HG02870 (cell line): ENCODE measurements at regions not wholly inside any gene's neighbourhood (a gene's known extent, or its start where the extent isn't known, plus 50 kb on each side); places are given as distances from the start of the nearest gene placed in this dataset.

ENCODE experiments used
- ATAC-seq: cut with Tn5 transposase; IDR thresholded peaks from one replicate; pipeline ENCODE4 v1.9.1; 2021; ENCODE audit warnings: mild to moderate bottlenecking, moderate library complexity; ENCODE audit not compliant: unreplicated experiment

DNA sequence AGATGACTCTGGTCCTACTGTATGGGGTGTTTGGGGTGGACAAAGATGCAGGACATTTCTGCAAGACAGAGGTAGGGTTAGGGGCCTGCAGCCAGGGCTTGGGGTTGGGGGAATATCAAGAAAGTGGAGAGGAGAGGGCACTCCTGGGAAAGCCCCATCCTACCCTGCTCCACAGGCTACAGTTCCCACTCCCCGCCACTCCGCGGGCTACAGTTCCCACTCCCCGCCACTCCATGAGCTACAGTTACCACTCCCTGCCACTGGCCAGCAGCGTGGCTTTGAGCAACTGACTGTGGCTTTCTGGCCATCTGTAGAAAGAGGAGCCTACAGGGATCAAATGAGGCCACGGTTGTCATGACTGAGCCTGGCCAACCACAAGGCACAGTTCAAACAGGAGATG is 93.8 kb upstream of the GRIK3 start:
- no peak for ATAC-seq

- no peak for ATAC-seq
Measured at GRCh38 chr1:37130221-37130948, 96.1 kb upstream of the GRIK3 start.

DNA sequence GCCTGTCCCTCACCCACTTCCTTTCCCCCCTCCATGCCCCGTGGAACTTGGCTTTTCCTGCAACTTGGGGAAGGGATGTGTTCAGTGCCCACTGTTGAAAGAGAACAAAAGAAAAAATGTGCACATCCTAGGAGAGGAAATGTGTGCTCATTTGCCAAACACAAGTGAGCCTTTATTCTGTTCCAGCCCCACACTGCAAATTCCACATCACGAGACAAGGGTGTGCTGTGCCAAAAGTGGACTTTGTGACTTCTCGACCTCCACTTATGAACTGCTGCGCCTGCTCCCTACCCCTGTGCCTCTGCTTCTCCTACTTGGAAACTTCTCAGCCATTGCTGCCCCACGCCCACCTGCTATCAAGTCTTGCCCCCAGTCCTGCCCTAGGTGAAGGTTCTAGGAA is 97.0 kb upstream of the GRIK3 start:
- ATAC-seq = no peak

DNA sequence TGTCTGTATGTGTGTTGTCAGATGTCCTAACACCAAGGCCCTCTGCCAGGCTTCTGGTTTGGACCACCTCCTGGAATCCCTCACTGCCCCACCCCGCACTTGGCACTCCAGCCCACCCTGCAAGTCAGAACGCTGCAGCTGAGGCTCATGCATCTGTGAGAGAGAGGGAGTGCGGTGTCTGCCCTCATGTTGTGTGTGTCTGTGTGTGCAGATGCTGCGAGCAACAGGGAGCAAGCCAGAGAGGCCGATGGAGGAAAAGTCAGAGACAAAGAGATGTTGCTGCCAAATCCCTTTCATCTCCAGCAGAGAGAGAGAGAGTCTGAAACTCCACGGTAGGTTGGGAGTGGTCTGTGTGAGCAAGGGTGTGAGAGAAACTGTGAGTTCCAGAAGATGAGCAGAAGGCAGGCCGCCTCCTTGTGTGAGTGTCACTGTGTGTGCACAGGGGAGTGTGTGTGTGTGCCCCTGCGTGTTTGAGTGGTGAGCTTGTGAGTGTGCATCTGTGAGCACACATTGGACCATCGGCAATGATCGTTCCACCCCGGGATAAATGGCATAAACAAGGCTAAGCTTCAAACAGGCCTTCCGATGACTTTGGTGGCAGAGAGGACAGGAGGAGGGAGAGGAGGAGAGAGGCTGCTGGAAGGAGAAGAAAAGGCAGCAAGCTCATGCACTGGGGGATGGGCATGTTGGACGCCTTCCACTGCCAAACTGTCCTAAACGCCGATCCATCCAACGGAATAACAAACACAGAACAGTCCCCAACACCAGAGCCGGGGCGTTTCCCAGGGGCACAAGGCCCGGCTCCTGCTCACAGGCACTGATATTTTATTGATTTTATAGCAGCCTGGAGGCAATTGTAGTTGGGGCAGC is 99.2 kb upstream of the GRIK3 start:
- no peak for ATAC-seq

DNA sequence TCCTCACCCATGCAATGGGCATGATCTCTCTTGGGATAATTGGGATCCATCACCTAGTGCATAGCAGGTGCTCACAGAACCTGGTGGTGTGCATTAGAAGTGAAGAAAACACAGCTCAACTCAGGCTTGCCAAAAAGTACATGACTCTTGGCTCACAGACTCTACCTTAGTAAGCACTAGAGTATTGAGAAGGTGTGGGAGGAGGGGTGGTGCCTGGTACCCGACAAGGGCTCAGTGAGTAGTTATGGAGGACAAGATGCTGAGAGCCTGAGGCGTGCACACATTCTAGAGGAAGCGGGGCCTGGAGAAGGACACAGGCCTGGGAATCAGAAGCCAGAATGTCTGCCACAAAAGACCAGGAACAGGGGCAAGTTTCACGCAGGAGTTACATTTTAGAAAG is 100.3 kb upstream of the GRIK3 start:
- ATAC-seq = no peak

DNA sequence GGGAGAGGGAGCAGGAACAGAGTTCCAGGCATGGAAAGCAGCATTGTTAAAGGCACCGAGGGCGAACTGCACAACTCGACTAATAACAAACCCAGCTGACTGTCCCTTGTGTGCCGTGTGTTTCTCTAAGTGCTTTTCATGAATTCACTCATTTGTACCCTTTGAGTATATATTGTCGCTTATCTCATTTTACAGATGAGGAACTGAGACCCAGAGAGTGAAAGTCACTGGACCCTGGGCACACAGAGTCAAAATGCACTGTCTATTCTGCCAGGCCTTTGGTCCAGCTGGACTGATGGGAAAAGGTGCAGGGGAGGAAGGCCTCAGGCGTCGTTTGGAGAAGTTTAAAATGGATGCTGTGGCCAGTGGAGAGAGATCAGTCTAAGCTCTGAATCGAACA is 100.7 kb upstream of the GRIK3 start:
- no peak for ATAC-seq

GRCh38 chr1:37137014-37137413 is 102.7 kb upstream of the GRIK3 start:
- no peak for ATAC-seq

DNA sequence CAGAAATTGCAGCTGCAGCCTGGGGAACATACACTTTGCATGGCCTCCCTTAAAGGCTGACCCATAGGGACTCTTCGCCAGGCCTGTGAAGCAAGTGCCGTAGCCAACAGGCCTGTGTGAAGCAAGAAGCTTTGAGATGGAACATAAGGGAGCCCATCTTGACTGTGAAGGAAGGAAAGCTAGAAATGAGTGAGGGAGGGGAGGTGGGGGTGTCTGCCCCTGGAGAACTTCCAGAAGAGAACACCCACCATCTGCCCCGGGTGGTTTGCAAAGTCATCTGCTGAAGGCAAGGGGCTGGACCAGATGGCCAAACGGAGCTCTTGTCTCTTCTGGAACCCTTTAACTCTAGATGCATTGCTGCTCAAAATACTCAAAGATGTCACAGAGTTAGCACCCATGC is 103.3 kb upstream of the GRIK3 start:
- ATAC-seq = no peak

DNA sequence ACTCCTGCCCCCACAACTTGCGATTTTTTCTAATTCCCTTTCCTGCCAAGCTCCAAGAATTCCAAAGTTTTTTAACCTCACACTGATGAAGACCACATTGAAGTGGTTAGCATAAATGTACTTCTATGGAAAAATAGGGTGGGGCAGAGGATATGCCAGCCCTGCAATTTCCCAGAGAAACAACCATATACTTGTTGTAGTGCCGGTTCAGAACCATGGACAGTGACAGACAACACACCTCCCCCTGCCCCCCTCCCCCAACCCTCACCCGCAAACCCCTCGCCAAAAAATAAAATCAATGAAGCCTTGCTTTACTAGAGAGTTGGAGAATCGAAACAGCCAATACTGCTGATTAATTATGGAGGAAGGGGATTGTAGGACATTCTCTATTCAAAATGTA is 109.5 kb upstream of the GRIK3 start:
- no peak for ATAC-seq

GRCh38 chr1:37146071-37146470 is 111.8 kb upstream of the GRIK3 start:
- ATAC-seq = no peak

- no peak for ATAC-seq
Measured at GRCh38 chr1:37147392-37147831, 113.1 kb upstream of the GRIK3 start.

GRCh38 chr1:37147906-37148305 is 113.6 kb upstream of the GRIK3 start:
- ATAC-seq = no peak

DNA sequence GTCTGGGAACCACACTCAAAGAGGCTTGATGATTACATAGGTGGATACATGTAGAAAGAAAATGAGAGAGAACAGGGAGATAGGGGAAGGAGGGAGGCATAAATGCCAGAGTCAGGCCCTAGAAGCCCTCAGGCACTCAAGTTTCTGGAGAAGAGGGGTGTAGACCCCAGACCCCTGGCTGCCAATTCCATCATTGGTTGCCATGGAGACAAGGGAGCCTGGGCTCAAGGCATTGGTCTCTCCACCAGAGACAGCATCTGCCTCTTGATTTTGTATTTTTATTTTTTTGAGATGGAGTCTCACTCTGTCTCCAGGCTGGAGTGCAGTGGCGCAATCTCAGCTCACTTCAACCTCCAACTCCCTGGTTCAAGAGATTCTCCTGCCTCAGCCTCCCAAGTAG is 114.3 kb upstream of the GRIK3 start:
- ATAC-seq = no peak

GRCh38 chr1:37149296-37149695 is 115.0 kb upstream of the GRIK3 start:
- ATAC-seq = no peak

DNA sequence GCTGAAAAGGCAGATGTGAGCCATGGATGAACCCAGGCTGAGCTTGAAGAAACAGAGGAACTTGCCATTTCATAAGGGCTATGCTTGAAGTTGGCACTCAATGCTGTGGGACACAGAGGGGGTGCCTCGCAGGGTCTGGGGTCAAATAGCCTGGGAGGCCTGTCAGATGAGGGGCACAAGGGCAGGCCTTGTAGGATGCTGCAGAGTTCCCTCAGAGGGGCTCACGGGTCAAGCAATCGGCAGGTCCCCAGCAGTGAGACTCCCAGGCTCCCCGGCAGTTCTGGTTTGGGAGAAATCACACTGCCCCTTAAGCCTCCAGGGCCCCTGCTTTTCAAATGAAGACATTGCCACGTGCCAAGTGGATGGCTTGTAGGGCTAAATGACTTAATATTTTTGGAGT is 116.7 kb upstream of the GRIK3 start:
- ATAC-seq = no peak

DNA sequence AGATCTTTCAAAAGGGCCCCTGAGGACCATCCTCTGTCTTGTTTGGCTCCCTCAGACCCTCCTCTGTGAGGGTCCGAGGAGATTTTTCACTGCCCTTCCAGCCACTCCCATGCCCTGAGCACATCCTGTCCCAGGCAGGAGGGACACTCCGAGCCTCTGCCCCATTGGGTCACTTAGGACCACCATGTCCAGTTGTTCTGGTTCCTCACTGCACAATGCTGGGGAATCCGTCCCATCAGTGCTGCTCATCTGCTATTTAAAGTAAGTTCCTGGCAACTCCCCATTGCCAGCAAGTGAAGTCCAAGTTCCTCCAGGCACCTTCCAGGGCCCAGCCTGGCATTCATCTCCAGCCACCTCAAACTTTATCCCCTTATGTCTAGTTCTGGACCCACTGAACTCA is 117.5 kb upstream of the GRIK3 start:
- no peak for ATAC-seq

GRCh38 chr1:37152491-37152890 is 118.2 kb upstream of the GRIK3 start:
- ATAC-seq = no peak

DNA sequence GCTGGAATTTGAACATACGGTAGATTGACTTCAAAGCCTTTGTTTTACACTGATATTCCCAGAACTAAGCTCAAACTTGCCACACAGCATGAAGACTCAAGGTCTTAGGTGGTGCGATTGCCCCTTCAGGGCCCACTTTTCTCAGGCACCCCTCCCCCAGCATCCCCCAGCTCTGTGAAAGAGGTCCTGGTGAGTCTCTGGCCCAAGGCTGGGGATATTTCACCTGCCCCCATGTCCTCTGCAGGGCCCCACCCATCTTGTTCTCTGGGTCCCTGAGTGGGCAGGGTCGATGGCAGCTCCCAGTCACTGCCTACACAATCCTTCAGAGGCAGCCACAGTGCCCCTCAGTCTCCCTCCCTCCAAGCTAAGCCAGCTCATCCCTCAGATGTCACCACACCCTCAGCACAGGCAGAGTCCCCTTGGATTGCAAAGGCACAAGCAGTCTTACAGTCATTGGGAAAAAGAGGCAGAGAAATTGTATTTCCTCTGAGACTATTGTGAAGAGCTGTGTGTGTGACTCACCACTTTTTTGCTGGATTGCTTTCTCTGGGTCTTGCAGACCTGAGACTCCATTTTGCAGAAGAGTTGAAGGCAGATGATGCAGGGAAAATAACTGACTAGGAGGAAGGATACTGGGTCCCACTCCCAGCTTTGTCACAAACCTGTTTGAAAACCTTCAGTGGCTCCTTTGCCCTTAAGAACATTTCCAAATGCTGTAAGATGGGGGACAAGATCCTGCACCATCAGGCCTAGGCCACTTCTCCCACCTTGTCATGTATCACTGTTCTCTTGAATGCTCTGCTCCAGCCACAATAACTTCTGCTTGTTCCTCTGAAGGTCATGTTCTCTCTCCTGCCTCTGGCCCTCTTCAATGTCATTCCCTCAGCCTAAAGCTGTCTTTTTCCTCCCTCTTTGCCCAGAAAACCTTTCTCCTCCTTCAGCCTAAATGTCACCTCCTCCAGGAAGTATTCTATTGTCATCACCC is 119.1 kb upstream of the GRIK3 start:
- no peak for ATAC-seq

- no peak for ATAC-seq
Measured at GRCh38 chr1:37156646-37157045, 122.3 kb upstream of the GRIK3 start.

GRCh38 chr1:37157634-37158033 is 123.3 kb upstream of the GRIK3 start:
- ATAC-seq = no peak

- no peak for ATAC-seq
Measured at GRCh38 chr1:37158113-37158749, 123.9 kb upstream of the GRIK3 start.
